HCT116 (cell line): ENCODE measurements at regions not wholly inside any gene's neighbourhood (a gene's known extent, or its start where the extent isn't known, plus 50 kb on each side); places are given as distances from the start of the nearest gene placed in this dataset.

ENCODE experiments used
- ATAC-seq: fragments of 200-7000 bp; cut with Tn5 transposase; 2 replicates; pipeline ENCODE4 v1.9.1; 2020; ENCODE audit warnings: mild to moderate bottlenecking, moderate library complexity
- BruUV-seq: library from RNA; stranded (reverse); fragments of 400-500 nt; replicated peaks from 2 replicates; lab custom pipeline; 2021; lab: Mats Ljungman, UMichigan
- CTCF ChIA-PET: fragments of 300-600 bp; sonication (Branson Sonifier 250); formaldehyde crosslinking; loops from one replicate; lab custom pipeline; 2021; ENCODE audit warnings: antibody characterized with exemption; lab: Charles Lee
- POLR2A ChIA-PET: fragments of 300-600, 350-600 bp; sonication (Branson Sonifier 250); formaldehyde crosslinking; loops from one replicate; lab custom pipeline; 2021; ENCODE audit warnings: antibody characterized with exemption; lab: Charles Lee
- RAD21 ChIA-PET, 2 experiments: fragments of 300-600 bp; sonication (Branson Sonifier 250); formaldehyde crosslinking; loops; one replicate each; lab custom pipeline; 2023; ENCODE audit warnings: low total read pairs in 2 of 2; ENCODE audit not compliant: uncharacterized antibody in 2 of 2, unreplicated experiment in 2 of 2, low non-redundant PET in 1 of 2; lab: Charles Lee
- DNase-seq: peaks from one replicate; pipeline ENCODE4 v3.0.0-alpha.2; 2010; ENCODE audit warnings: low read depth, low spot score
- H2AFZ ChIP-seq: fragments of 200-600 bp; shearing (Covaris generic), sonication (generic); 2 replicates; pipeline ENCODE4 v1.6.1; 2017; ENCODE audit warnings: low read depth, mixed run types, mixed read lengths, antibody characterized with exemption, low read length; ENCODE audit not compliant: poor library complexity, severe bottlenecking
- H3K27ac ChIP-seq: 2 replicates; pipeline ENCODE4 v1.5.1; 2012; ENCODE audit warnings: low read depth, low read length
- H3K27me3 ChIP-seq: fragments of 200-600 bp; sonication (generic); 2 replicates; pipeline ENCODE4 v1.6.1; 2016; ENCODE audit warnings: mixed run types, low read length, mixed read lengths; ENCODE audit not compliant: insufficient read depth
- H3K36me3 ChIP-seq, 2 experiments: fragments of 200-500 bp in 1 of 2; fragments of 200-600 bp in 1 of 2; sonication (Bioruptor generic) in 1 of 2; sonication (generic) in 1 of 2; 2 replicates each; pipeline versions ENCODE4 v1.5.1 to v1.6.1; 2014 to 2016; ENCODE audit warnings: low read length in 2 of 2, inconsistent platforms in 1 of 2, mixed read lengths in 1 of 2, mixed run types in 1 of 2; ENCODE audit not compliant: insufficient read depth in 2 of 2, control insufficient read depth in 1 of 2
- H3K4me1 ChIP-seq, 2 experiments: fragments of 200-600 bp in 1 of 2; sonication (generic) in 1 of 2; 2 replicates each; pipeline versions ENCODE4 v1.5.1 to v1.6.1; 2012 to 2017; ENCODE audit warnings: low read length in 2 of 2, inconsistent platforms in 1 of 2, mild to moderate bottlenecking in 1 of 2, mixed read lengths in 1 of 2, mixed run types in 1 of 2, moderate library complexity in 1 of 2; ENCODE audit not compliant: insufficient read depth in 2 of 2, control insufficient read depth in 1 of 2
- H3K4me2 ChIP-seq: fragments of 200-600 bp; sonication (generic); 2 replicates; pipeline ENCODE4 v1.6.1; 2017; ENCODE audit warnings: mixed run types, low read length, mixed read lengths
- H3K4me3 ChIP-seq, 2 experiments: fragments of 200-600 bp in 1 of 2; sonication (generic) in 1 of 2; replicated peaks in 1 of 2; 2 replicates each; pipeline ENCODE4 v1.5.1; 2011 to 2016; ENCODE audit warnings: low read length in 2 of 2, control low read depth in 1 of 2, low read depth in 1 of 2, mild to moderate bottlenecking in 1 of 2, mixed read lengths in 1 of 2, mixed run types in 1 of 2
- H3K79me2 ChIP-seq: fragments of 200-600 bp; sonication (generic); 2 replicates; pipeline ENCODE4 v1.6.1; 2017; ENCODE audit warnings: mild to moderate bottlenecking, mixed run types, low read length, moderate library complexity, mixed read lengths; ENCODE audit not compliant: insufficient read depth
- H3K9ac ChIP-seq: fragments of 200-600 bp; sonication (generic); 2 replicates; pipeline ENCODE4 v1.6.1; 2016; ENCODE audit warnings: low read length, mixed read lengths
- H3K9me2 ChIP-seq: fragments of 200-600 bp; sonication (generic), shearing (Covaris generic); 2 replicates; pipeline ENCODE4 v1.6.1; 2017; ENCODE audit warnings: mixed run types, mild to moderate bottlenecking, moderate library complexity; ENCODE audit not compliant: insufficient read depth
- H3K9me3 ChIP-seq, 2 experiments: fragments of 200-500 bp in 1 of 2; fragments of 200-600 bp in 1 of 2; sonication (Bioruptor generic) in 1 of 2; sonication (generic) in 1 of 2; 2 replicates each; pipeline ENCODE4 v1.6.1; 2014 to 2017; ENCODE audit warnings: low read length in 2 of 2, mixed read lengths in 2 of 2, inconsistent platforms in 1 of 2, low read depth in 1 of 2, mild to moderate bottlenecking in 1 of 2, mixed run types in 1 of 2, moderate library complexity in 1 of 2; ENCODE audit not compliant: control insufficient read depth in 1 of 2, insufficient read depth in 1 of 2
- H4K20me1 ChIP-seq: fragments of 200-600 bp; sonication (generic), shearing (Covaris generic); 2 replicates; pipeline ENCODE4 v1.6.1; 2017; ENCODE audit warnings: mixed run types, mild to moderate bottlenecking, moderate library complexity; ENCODE audit not compliant: insufficient read depth
- EGR1 ChIP-seq: IDR thresholded peaks from 2 replicates; pipeline ENCODE4 v1.6.1; 2012; ENCODE audit warnings: low read depth
- EZH2 ChIP-seq: fragments of 200-600 bp; sonication (generic); IDR thresholded peaks from 2 replicates; pipeline ENCODE4 v1.6.1; 2017; ENCODE audit warnings: antibody characterized with exemption, mixed run types
- EZH2phosphoT487 ChIP-seq: fragments of 200-600 bp; IDR thresholded peaks from 2 replicates; pipeline ENCODE4 v1.6.1; 2018; ENCODE audit warnings: antibody characterized with exemption, borderline replicate concordance
- FOSL1 ChIP-seq: IDR thresholded peaks from 2 replicates; pipeline ENCODE4 v1.6.1; 2012; ENCODE audit warnings: low read depth
- RAD21 ChIP-seq: IDR thresholded peaks from 2 replicates; pipeline ENCODE4 v1.6.1; 2012; ENCODE audit warnings: low read depth, mild to moderate bottlenecking
- SIN3A ChIP-seq: IDR thresholded peaks from 2 replicates; pipeline ENCODE4 v1.6.1; 2012; ENCODE audit warnings: low read depth
- SP1 ChIP-seq: IDR thresholded peaks from 2 replicates; pipeline ENCODE4 v1.6.1; 2012; ENCODE audit warnings: low read depth
- ZFX ChIP-seq: fragments of 450-650 bp; IDR thresholded peaks from 2 replicates; pipeline ENCODE4 v1.6.1; 2017
- intact Hi-C: fragments of 100-400 bp; cut with micrococcal nuclease; formaldehyde crosslinking; loops from 2 replicates; pipeline ENCODE4 v1.10.0; 2022
- TF ChIP-seq, protein P1 (sequence below): IDR thresholded peaks from 2 replicates; pipeline ENCODE4 v1.6.1; 2012
- TF ChIP-seq, protein P2 (sequence below): IDR thresholded peaks from 2 replicates; pipeline ENCODE4 v1.6.1; 2012; ENCODE audit warnings: low read depth

GRCh38 chr4:66073961-66074360 lies 403.7 kb upstream of the EPHA5 start (continued):
- TF ChIP-seq EZH2 (no peak), EGR1 (no peak), RAD21 (no peak), FOSL1 (no peak), ZFX (no peak), SP1 (no peak)

DNA sequence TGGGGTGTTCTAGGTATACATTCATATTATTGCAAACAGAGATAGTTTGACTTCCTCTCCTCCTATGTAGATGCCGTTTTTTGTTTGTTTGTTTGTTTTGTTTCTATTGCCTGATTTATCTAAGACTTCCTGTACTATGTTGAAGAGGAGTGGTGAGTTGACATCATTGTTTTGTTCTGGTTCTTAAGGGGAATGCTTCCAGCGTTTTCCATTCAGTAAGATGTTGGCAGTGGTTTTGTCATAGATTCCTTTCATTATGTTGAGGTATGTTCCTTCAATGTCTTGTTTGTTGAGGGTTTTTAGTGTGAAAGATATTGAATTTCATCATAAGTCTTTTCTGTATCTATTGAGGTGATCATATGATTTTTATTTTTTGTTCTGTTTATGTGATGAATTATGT lies 401.6 kb upstream of the EPHA5 start:
- Histone ChIP-seq H3K9me3 (peaks cover 5 to 26% of the 10 kb centered on the region in 2 experiments; a peak in 3 of 4 replicates), H3K27me3 (no peaks in the 10 kb centered on the region), H3K9ac (no peak overlapping the region), H3K79me2 (no peaks in the 10 kb centered on the region), H3K4me3 (no peak overlapping the region), H3K4me1 (no peaks in the 10 kb centered on the region), H3K27ac (no peak overlapping the region), H2AFZ (no peak overlapping the region), H3K36me3 (no peaks in the 10 kb centered on the region), H3K4me2 (no peak overlapping the region), H3K9me2 (no peaks in the 10 kb centered on the region), H4K20me1 (no peaks in the 10 kb centered on the region)
- ChIA-PET POLR2A (no interaction called here), CTCF (no interaction called here), RAD21 (no interaction called here)
- BruUV-seq = no TSS peak
- TF ChIP-seq EGR1 (no peak), EZH2phosphoT487 (no peak), SIN3A (no peak)
- TF ChIP-seq, protein P1, sequence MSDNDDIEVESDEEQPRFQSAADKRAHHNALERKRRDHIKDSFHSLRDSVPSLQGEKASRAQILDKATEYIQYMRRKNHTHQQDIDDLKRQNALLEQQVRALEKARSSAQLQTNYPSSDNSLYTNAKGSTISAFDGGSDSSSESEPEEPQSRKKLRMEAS = no peak
- TF ChIP-seq, protein P2, sequence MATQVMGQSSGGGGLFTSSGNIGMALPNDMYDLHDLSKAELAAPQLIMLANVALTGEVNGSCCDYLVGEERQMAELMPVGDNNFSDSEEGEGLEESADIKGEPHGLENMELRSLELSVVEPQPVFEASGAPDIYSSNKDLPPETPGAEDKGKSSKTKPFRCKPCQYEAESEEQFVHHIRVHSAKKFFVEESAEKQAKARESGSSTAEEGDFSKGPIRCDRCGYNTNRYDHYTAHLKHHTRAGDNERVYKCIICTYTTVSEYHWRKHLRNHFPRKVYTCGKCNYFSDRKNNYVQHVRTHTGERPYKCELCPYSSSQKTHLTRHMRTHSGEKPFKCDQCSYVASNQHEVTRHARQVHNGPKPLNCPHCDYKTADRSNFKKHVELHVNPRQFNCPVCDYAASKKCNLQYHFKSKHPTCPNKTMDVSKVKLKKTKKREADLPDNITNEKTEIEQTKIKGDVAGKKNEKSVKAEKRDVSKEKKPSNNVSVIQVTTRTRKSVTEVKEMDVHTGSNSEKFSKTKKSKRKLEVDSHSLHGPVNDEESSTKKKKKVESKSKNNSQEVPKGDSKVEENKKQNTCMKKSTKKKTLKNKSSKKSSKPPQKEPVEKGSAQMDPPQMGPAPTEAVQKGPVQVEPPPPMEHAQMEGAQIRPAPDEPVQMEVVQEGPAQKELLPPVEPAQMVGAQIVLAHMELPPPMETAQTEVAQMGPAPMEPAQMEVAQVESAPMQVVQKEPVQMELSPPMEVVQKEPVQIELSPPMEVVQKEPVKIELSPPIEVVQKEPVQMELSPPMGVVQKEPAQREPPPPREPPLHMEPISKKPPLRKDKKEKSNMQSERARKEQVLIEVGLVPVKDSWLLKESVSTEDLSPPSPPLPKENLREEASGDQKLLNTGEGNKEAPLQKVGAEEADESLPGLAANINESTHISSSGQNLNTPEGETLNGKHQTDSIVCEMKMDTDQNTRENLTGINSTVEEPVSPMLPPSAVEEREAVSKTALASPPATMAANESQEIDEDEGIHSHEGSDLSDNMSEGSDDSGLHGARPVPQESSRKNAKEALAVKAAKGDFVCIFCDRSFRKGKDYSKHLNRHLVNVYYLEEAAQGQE = no peak
- intact Hi-C loops = no loop called here
- ATAC-seq (no peak), DNase-seq (no peak)
